ENCODE measurements at regions not wholly inside any gene's neighbourhood (a gene's known extent, or its start where the extent isn't known, plus 50 kb on each side); places are given as distances from the start of the nearest gene placed in this dataset.

GRCh38 chr22:46096706-46097230 is 53.6 kb upstream of the PPARA start (continued):
- TF ChIP-seq ATF6 (CRISPR knock-in tag; IDR thresholded peaks at IDR 0.05) (no peak), E2F5 (CRISPR knock-in tag; IDR thresholded peaks at IDR 0.05) (no peak), FOXK1 (CRISPR knock-in tag; IDR thresholded peaks at IDR 0.05) (no peak), HMGXB4 (CRISPR knock-in tag; IDR thresholded peaks at IDR 0.05) (no peak), ZNF219 (CRISPR knock-in tag; IDR thresholded peaks at IDR 0.05; ENCODE audit: borderline replicate concordance) (no peak), AR (CRISPR knock-in tag; IDR thresholded peaks at IDR 0.05) (no peak)

- no peaks in the 10 kb centered on the region for H3K4me1 Mint-ChIP-seq
- TF ChIP-seq MYBL2 (CRISPR knock-in tag; IDR thresholded peaks at IDR 0.05) (no peak), ZNF281 (CRISPR knock-in tag; IDR thresholded peaks at IDR 0.05) (no peak), ZBTB21 (CRISPR knock-in tag; IDR thresholded peaks at IDR 0.05; ENCODE audit: borderline replicate concordance) (no peak), ATF6 (CRISPR knock-in tag; IDR thresholded peaks at IDR 0.05) (no peak), FOXP4 (CRISPR knock-in tag; IDR thresholded peaks at IDR 0.05) (no peak), ZNF671 (CRISPR knock-in tag; IDR thresholded peaks at IDR 0.05) (no peak), ZSCAN18 (CRISPR knock-in tag; IDR thresholded peaks at IDR 0.05) (no peak), CREM (CRISPR knock-in tag; IDR thresholded peaks at IDR 0.05) (no peak), ERG (CRISPR knock-in tag; IDR thresholded peaks at IDR 0.05) (no peak)
These were observed 52.9 kb upstream of the PPARA start for GRCh38 chr22:46097268-46097900.

More at GRCh38 chr22:46097268-46097900, 52.9 kb upstream of the PPARA start:
- Mint-ChIP-seq H3K36me3 (no peaks in the 10 kb centered on the region), H3K9me3 (no peaks in the 10 kb centered on the region), H3K4me3 (no peak overlapping the region), H3K27me3 (ENCODE audit: low read depth) (no peaks in the 10 kb centered on the region), H3K27ac (no peak overlapping the region; the same call in 1 of the 2 replicates)
- ChIA-PET CTCF (interaction anchor here (1.2 kb wide), 1 partner anchor 91 kb away, joined by 6 read pairs; no protein-coding TSS in a partner anchor), POLR2A (no interaction called here)
- DNase-seq (ENCODE audit: low spot score) (no peak), ATAC-seq (no peak)
